Activated CD8-positive, alpha-beta T cell treated with anti-CD3 and anti-CD28 coated beads for 36 hours (primary cell): ENCODE measurements at regions not wholly inside any gene's neighbourhood (a gene's known extent, or its start where the extent isn't known, plus 50 kb on each side); places are given as distances from the start of the nearest gene placed in this dataset.

Experiments used
- ATAC-seq: fragments of 200-7000 bp; cut with Tn5 transposase; one replicate; pipeline ENCODE4 v1.10.0; 2021; ENCODE audit warnings: mild to moderate bottlenecking, moderate library complexity
- CTCF ChIA-PET: fragments of 350-600 bp; sonication (Branson Sonifier 250); formaldehyde crosslinking; loops from one replicate; lab custom pipeline; 2021; ENCODE audit warnings: antibody characterized with exemption; lab: Charles Lee
- POLR2A ChIA-PET: fragments of 350-600 bp; sonication (Branson Sonifier 250); formaldehyde crosslinking; loops from one replicate; lab custom pipeline; 2021; ENCODE audit warnings: antibody characterized with exemption; lab: Charles Lee
- DNase-seq: peaks from one replicate; pipeline ENCODE4 v3.0.0-alpha.2; 2020
- H3K27ac Mint-ChIP-seq: one replicate; pipeline ENCODE4 v1.8.0; 2021; ENCODE audit warnings: mild to moderate bottlenecking, mixed read lengths
- H3K27me3 Mint-ChIP-seq: one replicate; pipeline ENCODE4 v1.8.0; 2021; ENCODE audit warnings: mixed read lengths
- H3K36me3 Mint-ChIP-seq: one replicate; pipeline ENCODE4 v1.8.0; 2021; ENCODE audit warnings: low read depth, mixed read lengths
- H3K4me1 Mint-ChIP-seq: one replicate; pipeline ENCODE4 v1.8.0; 2021; ENCODE audit warnings: low read depth, mixed read lengths
- H3K4me3 Mint-ChIP-seq: one replicate; pipeline ENCODE4 v1.8.0; 2021; ENCODE audit warnings: mild to moderate bottlenecking, moderate library complexity, mixed read lengths
- H3K9me3 Mint-ChIP-seq: one replicate; pipeline ENCODE4 v1.8.0; 2021; ENCODE audit warnings: mixed read lengths
- intact Hi-C: fragments of 100-400 bp; cut with micrococcal nuclease; formaldehyde crosslinking; loops from one replicate; pipeline ENCODE4 v1.10.0; 2022
- TF ChIP-seq, protein P1 (sequence below): fragments of 200-600 bp; IDR thresholded peaks from one replicate; pipeline ENCODE4 v1.8.0; 2022; ENCODE audit warnings: antibody characterized with exemption, mild to moderate bottlenecking

DNA sequence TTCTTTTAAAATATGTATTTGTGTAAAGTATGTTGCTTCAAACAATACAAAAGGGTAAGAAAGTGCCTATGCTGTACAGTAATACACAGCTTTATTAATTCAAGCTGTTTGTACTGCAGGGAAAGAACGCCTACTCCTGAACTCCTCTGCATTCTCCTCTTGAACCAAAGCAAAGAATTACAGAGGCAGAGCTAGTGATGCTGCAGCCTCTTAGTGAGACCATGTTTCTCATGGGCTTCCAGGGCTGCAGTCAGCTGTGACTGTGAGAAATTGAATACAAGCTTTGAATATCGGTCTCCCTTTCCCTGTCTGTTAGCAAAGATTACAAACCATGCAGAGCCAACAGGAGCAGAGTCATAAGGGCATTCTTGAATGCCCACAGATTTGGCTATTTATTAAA is 248.5 kb downstream of the SLITRK1 start:
- Mint-ChIP-seq H3K27ac (no peak overlapping the region), H3K36me3 (no peaks in the 10 kb centered on the region), H3K9me3 (peaks cover 2% of the 10 kb centered on the region), H3K27me3 (no peaks in the 10 kb centered on the region), H3K4me1 (no peaks in the 10 kb centered on the region), H3K4me3 (no peak overlapping the region)
- DNase-seq = no peak
- no peak for ATAC-seq
- TF ChIP-seq, protein P1, sequence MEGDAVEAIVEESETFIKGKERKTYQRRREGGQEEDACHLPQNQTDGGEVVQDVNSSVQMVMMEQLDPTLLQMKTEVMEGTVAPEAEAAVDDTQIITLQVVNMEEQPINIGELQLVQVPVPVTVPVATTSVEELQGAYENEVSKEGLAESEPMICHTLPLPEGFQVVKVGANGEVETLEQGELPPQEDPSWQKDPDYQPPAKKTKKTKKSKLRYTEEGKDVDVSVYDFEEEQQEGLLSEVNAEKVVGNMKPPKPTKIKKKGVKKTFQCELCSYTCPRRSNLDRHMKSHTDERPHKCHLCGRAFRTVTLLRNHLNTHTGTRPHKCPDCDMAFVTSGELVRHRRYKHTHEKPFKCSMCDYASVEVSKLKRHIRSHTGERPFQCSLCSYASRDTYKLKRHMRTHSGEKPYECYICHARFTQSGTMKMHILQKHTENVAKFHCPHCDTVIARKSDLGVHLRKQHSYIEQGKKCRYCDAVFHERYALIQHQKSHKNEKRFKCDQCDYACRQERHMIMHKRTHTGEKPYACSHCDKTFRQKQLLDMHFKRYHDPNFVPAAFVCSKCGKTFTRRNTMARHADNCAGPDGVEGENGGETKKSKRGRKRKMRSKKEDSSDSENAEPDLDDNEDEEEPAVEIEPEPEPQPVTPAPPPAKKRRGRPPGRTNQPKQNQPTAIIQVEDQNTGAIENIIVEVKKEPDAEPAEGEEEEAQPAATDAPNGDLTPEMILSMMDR = no peak
- intact Hi-C loops = no loop called here
- POLR2A ChIA-PET = no interaction called here
- CTCF ChIA-PET = no interaction called here

- no peaks in the 10 kb centered on the region for H3K9me3 Mint-ChIP-seq
- H3K27me3 Mint-ChIP-seq = no peaks in the 10 kb centered on the region
- POLR2A ChIA-PET = no interaction called here
- TF ChIP-seq, protein P1 = no peak
- intact Hi-C loops = no loop called here
- no peak overlapping the region for H3K4me3 Mint-ChIP-seq
- no peak overlapping the region for H3K27ac Mint-ChIP-seq
- ATAC-seq (no peak), DNase-seq (no peak)
- no peaks in the 10 kb centered on the region for H3K36me3 Mint-ChIP-seq
- H3K4me1 Mint-ChIP-seq = no peaks in the 10 kb centered on the region
- CTCF ChIA-PET = no interaction called here
Observed at GRCh38 chr13:83622422-83622784, 259.9 kb downstream of the SLITRK1 start.

DNA sequence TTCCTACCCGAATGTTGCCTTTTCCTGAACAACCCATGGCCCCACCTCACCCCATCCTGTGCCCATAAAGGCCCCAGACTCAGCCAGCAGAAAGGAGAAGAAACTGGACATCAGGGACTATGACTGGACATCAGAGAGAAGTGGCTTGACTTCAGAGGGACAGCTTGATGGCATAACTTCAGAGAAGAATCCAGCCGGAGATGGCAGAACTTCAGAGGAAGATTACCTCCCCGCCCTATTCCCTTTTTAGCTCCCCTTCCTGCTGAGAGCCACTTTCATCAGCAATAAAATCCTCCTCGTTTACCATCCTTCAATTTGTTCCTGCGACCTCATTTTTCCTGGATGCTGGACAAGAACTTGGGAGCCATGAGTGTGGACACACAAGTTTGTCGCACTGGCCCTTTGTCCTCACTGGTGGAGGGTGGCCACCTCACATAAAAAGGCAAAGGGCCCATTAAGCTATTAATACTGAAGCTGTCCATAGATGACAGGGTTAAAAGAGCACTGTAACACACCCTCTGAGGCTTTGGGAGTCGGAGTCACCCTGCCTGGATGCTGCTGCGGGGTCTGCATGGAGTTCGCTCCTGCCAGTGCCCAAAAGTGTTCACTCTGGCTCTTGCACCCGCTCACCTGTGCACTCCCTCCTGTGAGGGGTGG is 260.4 kb downstream of the SLITRK1 start:
- Mint-ChIP-seq H3K27me3 (no peaks in the 10 kb centered on the region), H3K36me3 (no peaks in the 10 kb centered on the region), H3K4me3 (no peak overlapping the region), H3K4me1 (no peaks in the 10 kb centered on the region), H3K27ac (no peak overlapping the region), H3K9me3 (no peaks in the 10 kb centered on the region)
- ATAC-seq = no peak
- TF ChIP-seq, protein P1 = no peak
- ChIA-PET POLR2A (no interaction called here), CTCF (no interaction called here)
- no peak for DNase-seq
- intact Hi-C loops = no loop called here

DNA sequence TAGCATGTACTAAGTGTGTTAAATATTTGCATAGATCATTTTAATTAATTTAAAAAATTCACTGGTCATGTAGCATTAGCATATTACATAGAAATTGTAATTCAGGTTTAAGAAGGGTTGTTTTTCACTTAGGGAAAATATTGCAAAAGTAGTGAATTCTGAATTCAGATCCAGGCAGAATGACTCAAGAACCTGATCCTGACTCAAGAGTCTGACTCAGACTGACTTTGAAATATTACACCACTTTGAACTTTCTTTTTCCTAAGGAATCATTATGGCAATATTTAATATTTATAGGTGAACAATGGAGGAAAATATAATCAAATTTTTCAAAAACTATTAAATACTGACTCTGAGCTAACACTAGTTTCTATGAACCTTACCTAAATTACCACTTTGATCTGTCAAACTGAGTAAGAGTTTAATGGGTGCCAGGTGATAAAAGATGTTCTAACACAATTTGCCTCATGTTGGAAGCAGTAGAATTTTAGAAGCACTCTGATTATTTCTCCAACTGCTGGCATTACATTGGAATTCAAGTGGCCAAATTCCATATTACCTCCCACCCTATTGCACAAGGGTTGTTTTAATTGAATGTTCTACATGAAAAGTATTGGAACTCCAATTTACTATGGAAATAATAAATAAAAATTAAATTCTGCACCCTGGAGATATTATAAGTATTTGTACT is 261.6 kb downstream of the SLITRK1 start:
- Mint-ChIP-seq H3K27me3 (no peaks in the 10 kb centered on the region), H3K4me3 (no peak overlapping the region), H3K27ac (no peak overlapping the region), H3K9me3 (no peaks in the 10 kb centered on the region), H3K4me1 (no peaks in the 10 kb centered on the region), H3K36me3 (no peaks in the 10 kb centered on the region)
- ChIA-PET CTCF (no interaction called here), POLR2A (no interaction called here)
- DNase-seq = no peak
- ATAC-seq = no peak
- intact Hi-C loops = no loop called here
- TF ChIP-seq, protein P1 = no peak

GRCh38 chr13:83618966-83619365 is 263.3 kb downstream of the SLITRK1 start:
- Mint-ChIP-seq H3K9me3 (peaks cover 2% of the 10 kb centered on the region), H3K27me3 (no peaks in the 10 kb centered on the region), H3K36me3 (no peaks in the 10 kb centered on the region), H3K4me3 (no peak overlapping the region), H3K27ac (no peak overlapping the region), H3K4me1 (no peaks in the 10 kb centered on the region)
- TF ChIP-seq, protein P1 = no peak
- DNase-seq (no peak), ATAC-seq (no peak)
- intact Hi-C loops = no loop called here
- ChIA-PET POLR2A (no interaction called here), CTCF (no interaction called here)
